ENCODE measurements at regions not wholly inside any gene's neighbourhood (a gene's known extent, or its start where the extent isn't known, plus 50 kb on each side); places are given as distances from the start of the nearest gene placed in this dataset.
"Not testable (repeated sequence)": the region's sequence is repeated elsewhere in the genome, so short reads cannot be mapped to it uniquely, and the experiment has no call there.

DNA sequence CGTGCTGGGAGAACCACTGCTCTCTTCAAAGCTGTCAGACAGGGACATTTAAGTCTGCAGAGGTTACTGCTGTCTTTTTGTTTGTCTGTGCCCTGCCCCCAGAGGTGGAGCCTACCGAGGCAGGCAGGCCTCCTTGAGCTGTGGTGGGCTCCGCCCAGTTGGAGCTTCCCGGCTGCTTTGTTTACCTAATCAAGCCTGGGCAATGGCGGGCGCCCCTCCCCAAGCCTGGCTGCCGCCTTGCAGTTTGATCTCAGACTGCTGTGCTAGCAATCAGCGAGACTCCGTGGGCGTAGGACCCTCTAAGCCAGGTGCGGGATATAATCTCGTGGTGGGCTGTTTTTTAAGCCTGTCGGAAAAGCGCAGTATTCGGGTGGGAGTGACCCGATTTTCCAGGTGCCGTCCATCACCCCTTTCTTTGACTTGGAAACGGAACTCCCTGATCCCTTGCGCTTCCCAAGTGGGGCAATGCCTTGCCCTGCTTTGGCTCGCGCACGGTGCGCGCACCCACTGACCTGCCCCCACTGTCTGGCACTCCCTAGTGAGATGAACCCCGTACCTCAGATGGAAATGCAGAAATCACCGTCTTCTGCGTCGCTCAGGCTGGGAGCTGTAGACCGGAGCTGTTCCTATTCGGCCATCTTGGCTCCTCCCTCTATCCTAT, 617.0 kb downstream of the ADCYAP1 start:
- H3K27me3 ChIP-seq (ENCODE audit: control insufficient read depth, insufficient read depth, low read length); H3K36me3 ChIP-seq (ENCODE audit: control insufficient read depth, insufficient read depth, low read length); H3K4me1 ChIP-seq (ENCODE audit: control insufficient read depth, insufficient read depth, low read length); H3K9me3 ChIP-seq (ENCODE audit: control insufficient read depth, low read length); H3K9ac ChIP-seq (ENCODE audit: low read length); H3K4me3 ChIP-seq (ENCODE audit: low read length): not testable (repeated sequence)

DNA sequence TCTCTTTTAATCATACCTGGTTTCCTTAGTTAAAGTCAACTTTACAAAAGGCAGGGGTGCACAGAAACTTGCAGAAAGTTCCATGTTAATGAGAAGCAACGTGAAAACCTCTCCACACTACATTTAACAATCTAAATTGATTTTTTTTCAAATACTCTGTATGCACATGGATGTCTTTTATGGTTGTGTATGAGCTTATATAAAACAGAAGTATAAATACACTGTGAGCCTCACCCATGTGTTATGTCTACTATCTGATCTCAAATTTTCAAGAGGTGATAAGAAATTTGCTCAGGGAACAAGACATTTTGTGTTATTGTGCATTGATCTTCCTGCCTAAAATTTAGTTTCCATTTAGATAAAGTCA, 617.6 kb downstream of the ADCYAP1 start:
- no peaks in the 10 kb centered on the region for H3K36me3 ChIP-seq (ENCODE audit: control insufficient read depth, insufficient read depth, low read length)
- H3K27me3 ChIP-seq (ENCODE audit: control insufficient read depth, insufficient read depth, low read length): no peaks in the 10 kb centered on the region
- H3K4me1 ChIP-seq (ENCODE audit: control insufficient read depth, insufficient read depth, low read length): no peaks in the 10 kb centered on the region
- no peak overlapping the region for H3K9ac ChIP-seq (ENCODE audit: low read length)
- H3K9me3 ChIP-seq (ENCODE audit: control insufficient read depth, low read length): no peaks in the 10 kb centered on the region
- H3K4me3 ChIP-seq (ENCODE audit: low read length): no peak overlapping the region

DNA sequence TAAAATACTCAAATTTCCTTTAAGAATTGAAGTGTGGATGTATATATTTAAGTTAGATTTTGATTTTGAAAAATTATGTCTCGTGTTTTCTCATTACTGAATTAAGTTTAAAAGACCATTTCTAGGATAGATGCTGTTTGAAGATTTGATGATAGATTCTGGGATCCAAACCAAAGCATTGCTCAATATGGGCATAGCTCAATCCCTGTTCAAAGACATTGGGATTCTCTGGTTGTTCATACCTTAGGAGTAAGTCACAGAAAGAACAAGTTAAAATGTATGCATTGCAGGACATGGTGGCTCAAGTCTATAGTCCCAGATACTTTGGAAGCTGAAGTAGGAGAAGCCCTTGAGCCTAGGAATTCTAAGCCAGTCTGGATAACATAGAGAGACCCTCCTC, 622.3 kb downstream of the ADCYAP1 start:
- Histone ChIP-seq H3K9me3 (ENCODE audit: control insufficient read depth, low read length) (no peaks in the 10 kb centered on the region), H3K4me1 (ENCODE audit: control insufficient read depth, insufficient read depth, low read length) (no peaks in the 10 kb centered on the region), H3K9ac (ENCODE audit: low read length) (no peak overlapping the region), H3K27me3 (ENCODE audit: control insufficient read depth, insufficient read depth, low read length) (no peaks in the 10 kb centered on the region), H3K4me3 (ENCODE audit: low read length) (no peak overlapping the region), H3K36me3 (ENCODE audit: control insufficient read depth, insufficient read depth, low read length) (no peaks in the 10 kb centered on the region)

DNA sequence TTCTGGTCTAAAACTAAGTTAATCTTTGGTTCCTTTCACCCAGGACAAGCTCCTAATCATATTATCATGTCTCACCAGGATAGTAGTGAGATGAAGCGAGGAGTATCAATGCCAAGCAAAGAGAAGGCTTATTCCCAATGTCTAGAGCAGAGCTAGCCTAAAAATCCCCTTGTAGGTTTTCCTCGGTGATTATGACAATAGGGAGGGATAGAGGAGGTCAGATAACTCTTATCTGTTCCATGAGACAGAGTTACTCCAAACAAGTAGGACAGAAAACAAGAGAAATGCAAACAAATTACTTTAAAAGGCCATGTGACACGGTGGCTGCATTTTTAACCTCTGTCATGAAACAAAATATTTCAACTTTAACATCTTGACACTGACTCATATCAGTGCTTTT, 623.1 kb downstream of the ADCYAP1 start:
- H3K36me3 ChIP-seq (ENCODE audit: control insufficient read depth, insufficient read depth, low read length): no peaks in the 10 kb centered on the region
- H3K4me3 ChIP-seq (ENCODE audit: low read length): no peak overlapping the region
- H3K27me3 ChIP-seq (ENCODE audit: control insufficient read depth, insufficient read depth, low read length): no peaks in the 10 kb centered on the region
- H3K9me3 ChIP-seq (ENCODE audit: control insufficient read depth, low read length): no peaks in the 10 kb centered on the region
- H3K9ac ChIP-seq (ENCODE audit: low read length): no peak overlapping the region
- no peaks in the 10 kb centered on the region for H3K4me1 ChIP-seq (ENCODE audit: control insufficient read depth, insufficient read depth, low read length)

DNA sequence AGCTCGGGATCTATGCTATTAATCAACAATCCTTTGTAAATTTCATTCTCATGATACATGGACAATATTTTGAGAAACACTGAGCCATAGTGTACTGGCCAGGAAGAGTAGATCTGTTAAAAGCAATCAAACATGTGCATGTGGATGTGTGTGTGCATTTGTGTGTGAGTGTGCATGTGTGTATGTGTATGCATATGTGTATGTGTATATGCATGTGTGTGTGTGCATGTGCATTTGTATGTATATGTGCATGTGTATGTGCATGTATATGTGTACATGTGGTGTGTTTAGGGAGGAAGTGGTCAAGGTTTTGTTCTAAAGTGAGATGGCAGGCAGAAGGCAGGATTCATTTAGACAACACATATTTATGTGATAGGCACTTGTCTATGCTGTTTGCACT, 623.8 kb downstream of the ADCYAP1 start:
- Histone ChIP-seq H3K4me1 (ENCODE audit: control insufficient read depth, insufficient read depth, low read length) (no peaks in the 10 kb centered on the region), H3K9ac (ENCODE audit: low read length) (no peak overlapping the region), H3K36me3 (ENCODE audit: control insufficient read depth, insufficient read depth, low read length) (no peaks in the 10 kb centered on the region), H3K9me3 (ENCODE audit: control insufficient read depth, low read length) (no peaks in the 10 kb centered on the region), H3K4me3 (ENCODE audit: low read length) (no peak overlapping the region), H3K27me3 (ENCODE audit: control insufficient read depth, insufficient read depth, low read length) (no peaks in the 10 kb centered on the region)

DNA sequence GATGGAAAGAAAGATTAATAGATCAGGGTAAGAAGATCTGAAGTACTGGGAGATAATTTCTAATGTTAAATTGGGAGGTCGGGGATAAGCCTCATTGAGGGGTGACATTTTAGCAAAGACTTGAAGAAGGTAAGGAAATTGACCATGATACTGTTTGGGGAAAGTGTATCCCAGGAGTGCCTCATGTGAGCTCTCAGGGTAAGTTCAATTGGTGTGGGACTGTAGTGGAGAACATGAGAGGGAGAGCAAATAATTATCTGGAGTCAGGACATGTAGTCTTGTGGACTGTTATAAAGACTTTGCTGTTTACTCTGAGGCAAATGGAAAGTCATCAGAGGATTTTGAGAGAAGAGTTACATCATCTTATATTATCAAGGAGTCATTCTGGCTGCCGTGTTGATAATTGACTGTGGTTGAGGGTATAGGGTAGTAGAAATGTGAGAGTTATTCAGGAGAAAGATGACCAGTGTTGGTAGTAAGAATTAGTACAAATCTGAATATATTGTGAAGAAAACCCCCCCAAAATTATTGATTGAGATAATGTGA, 624.4 kb downstream of the ADCYAP1 start:
- H3K36me3 ChIP-seq (ENCODE audit: control insufficient read depth, insufficient read depth, low read length): no peaks in the 10 kb centered on the region
- H3K4me3 ChIP-seq (ENCODE audit: low read length): no peak overlapping the region
- H3K4me1 ChIP-seq (ENCODE audit: control insufficient read depth, insufficient read depth, low read length): no peaks in the 10 kb centered on the region
- H3K9ac ChIP-seq (ENCODE audit: low read length): no peak overlapping the region
- no peaks in the 10 kb centered on the region for H3K27me3 ChIP-seq (ENCODE audit: control insufficient read depth, insufficient read depth, low read length)
- no peaks in the 10 kb centered on the region for H3K9me3 ChIP-seq (ENCODE audit: control insufficient read depth, low read length)

DNA sequence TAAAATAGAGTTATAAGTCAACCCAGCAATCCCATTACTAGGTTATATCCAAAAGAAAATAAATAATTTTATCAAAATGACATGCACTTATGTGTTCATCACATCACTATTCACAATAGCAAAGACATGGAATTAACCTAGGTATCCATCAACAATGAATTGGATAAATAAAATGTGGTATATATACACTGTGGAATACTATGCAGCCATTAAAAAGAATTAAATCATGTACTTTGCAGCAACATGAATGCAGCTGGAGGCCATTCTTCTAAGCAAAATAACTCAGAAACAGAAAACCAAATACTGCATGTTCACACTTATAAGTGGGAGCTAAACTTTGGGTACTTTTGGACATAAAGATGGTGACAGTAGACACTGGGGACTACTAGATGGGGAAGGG, 626.0 kb downstream of the ADCYAP1 start:
- Histone ChIP-seq H3K4me3 (ENCODE audit: low read length) (no peak overlapping the region), H3K9me3 (ENCODE audit: control insufficient read depth, low read length) (no peaks in the 10 kb centered on the region), H3K4me1 (ENCODE audit: control insufficient read depth, insufficient read depth, low read length) (no peaks in the 10 kb centered on the region), H3K9ac (ENCODE audit: low read length) (no peak overlapping the region), H3K27me3 (ENCODE audit: control insufficient read depth, insufficient read depth, low read length) (no peaks in the 10 kb centered on the region), H3K36me3 (ENCODE audit: control insufficient read depth, insufficient read depth, low read length) (no peaks in the 10 kb centered on the region)

DNA sequence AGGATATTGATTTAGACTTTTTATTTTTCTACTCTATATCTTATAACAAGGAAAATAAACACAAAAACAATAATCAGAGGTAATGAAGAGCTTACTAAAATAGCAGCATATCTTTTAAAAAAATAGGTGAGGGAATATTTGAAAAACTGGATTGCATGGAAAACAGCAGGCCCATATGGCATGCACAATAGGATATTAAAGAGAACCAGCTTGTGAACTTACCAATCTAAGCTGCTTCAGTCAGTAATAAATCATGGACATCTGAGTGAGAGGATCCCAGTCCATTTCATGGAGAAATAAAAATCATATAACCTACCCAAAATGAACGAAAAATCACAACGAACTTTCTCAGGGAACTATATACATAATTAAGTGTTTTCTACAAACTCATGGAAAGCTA, 634.6 kb downstream of the ADCYAP1 start:
- no peaks in the 10 kb centered on the region for H3K9me3 ChIP-seq (ENCODE audit: control insufficient read depth, low read length)
- H3K27me3 ChIP-seq (ENCODE audit: control insufficient read depth, insufficient read depth, low read length): no peaks in the 10 kb centered on the region
- H3K36me3 ChIP-seq (ENCODE audit: control insufficient read depth, insufficient read depth, low read length): no peaks in the 10 kb centered on the region
- H3K4me3 ChIP-seq (ENCODE audit: low read length): no peak overlapping the region
- H3K9ac ChIP-seq (ENCODE audit: low read length): no peak overlapping the region
- no peaks in the 10 kb centered on the region for H3K4me1 ChIP-seq (ENCODE audit: control insufficient read depth, insufficient read depth, low read length)

DNA sequence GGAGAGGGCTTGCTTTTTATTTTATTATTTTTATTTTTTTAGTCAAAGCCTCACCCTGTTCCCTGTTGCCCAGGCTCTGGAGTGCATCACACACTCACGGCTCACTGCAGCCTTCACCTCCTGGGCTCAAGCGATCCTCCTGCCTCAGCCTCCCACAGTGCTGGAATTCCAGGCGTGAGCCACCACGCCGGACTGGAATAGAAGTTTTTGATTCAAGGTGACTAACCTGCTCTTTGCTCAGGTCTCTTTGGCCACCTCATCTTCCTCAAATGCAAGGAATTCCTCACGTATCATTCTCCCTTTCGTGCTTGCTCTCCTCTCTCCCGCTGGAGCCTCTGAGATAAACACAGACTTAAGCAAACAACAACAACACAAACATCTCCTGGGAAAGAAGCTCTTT, 636.8 kb downstream of the ADCYAP1 start:
- no peaks in the 10 kb centered on the region for H3K9me3 ChIP-seq (ENCODE audit: control insufficient read depth, low read length)
- H3K27me3 ChIP-seq (ENCODE audit: control insufficient read depth, insufficient read depth, low read length): no peaks in the 10 kb centered on the region
- H3K4me3 ChIP-seq (ENCODE audit: low read length): no peak overlapping the region
- H3K36me3 ChIP-seq (ENCODE audit: control insufficient read depth, insufficient read depth, low read length): no peaks in the 10 kb centered on the region
- no peak overlapping the region for H3K9ac ChIP-seq (ENCODE audit: low read length)
- H3K4me1 ChIP-seq (ENCODE audit: control insufficient read depth, insufficient read depth, low read length): no peaks in the 10 kb centered on the region

DNA sequence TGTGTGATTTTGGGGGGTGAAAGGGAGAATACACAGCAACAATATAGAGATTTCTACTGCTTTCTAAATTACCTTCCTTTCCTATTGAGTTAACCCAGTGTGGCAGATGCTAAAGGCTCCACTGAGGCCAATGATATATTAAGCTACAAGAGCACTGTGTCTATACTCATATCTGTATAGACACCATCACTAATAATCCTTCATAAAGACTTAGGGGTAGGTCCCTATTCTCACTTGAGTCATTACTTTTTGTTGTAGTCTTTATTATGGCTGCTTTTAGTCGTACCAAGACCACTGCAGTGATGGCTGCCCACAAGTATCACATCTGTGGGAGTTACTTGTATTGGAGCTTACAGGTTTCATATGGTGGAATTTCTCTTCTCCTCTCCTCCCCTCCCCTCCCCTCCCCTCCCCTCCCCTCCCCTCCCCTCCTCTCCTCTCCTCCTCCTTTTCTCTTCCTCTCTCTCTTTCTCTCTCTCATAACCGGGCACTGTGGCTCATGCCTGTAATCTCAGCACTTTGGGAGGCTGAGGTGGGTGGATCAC, 637.6 kb downstream of the ADCYAP1 start:
- Histone ChIP-seq H3K9ac (ENCODE audit: low read length) (no peak overlapping the region), H3K4me3 (ENCODE audit: low read length) (no peak overlapping the region), H3K27me3 (ENCODE audit: control insufficient read depth, insufficient read depth, low read length) (no peaks in the 10 kb centered on the region), H3K36me3 (ENCODE audit: control insufficient read depth, insufficient read depth, low read length) (no peaks in the 10 kb centered on the region), H3K4me1 (ENCODE audit: control insufficient read depth, insufficient read depth, low read length) (no peaks in the 10 kb centered on the region), H3K9me3 (ENCODE audit: control insufficient read depth, low read length) (no peaks in the 10 kb centered on the region)

DNA sequence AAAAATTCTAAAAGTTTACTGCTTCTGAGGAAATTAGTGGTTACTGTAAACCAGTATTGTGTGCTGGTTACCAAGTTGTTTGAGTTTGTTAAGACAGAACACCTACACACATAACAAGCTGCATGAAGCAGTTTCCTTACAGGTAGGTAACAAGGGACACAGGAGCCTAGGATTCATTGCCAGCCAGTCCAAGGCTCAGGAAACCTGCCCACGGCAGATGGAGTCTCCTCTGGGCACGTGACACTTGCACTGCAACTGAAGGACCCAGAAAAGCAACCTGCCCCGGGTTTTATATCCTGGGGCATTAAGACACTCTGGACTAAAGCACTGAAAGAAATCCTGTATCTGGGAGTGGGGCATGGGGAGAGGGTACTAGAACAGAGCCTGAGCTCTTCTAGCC, 639.3 kb downstream of the ADCYAP1 start:
- no peaks in the 10 kb centered on the region for H3K4me1 ChIP-seq (ENCODE audit: control insufficient read depth, insufficient read depth, low read length)
- H3K9ac ChIP-seq (ENCODE audit: low read length): no peak overlapping the region
- no peak overlapping the region for H3K4me3 ChIP-seq (ENCODE audit: low read length)
- no peaks in the 10 kb centered on the region for H3K9me3 ChIP-seq (ENCODE audit: control insufficient read depth, low read length)
- H3K36me3 ChIP-seq (ENCODE audit: control insufficient read depth, insufficient read depth, low read length): no peaks in the 10 kb centered on the region
- no peaks in the 10 kb centered on the region for H3K27me3 ChIP-seq (ENCODE audit: control insufficient read depth, insufficient read depth, low read length)

DNA sequence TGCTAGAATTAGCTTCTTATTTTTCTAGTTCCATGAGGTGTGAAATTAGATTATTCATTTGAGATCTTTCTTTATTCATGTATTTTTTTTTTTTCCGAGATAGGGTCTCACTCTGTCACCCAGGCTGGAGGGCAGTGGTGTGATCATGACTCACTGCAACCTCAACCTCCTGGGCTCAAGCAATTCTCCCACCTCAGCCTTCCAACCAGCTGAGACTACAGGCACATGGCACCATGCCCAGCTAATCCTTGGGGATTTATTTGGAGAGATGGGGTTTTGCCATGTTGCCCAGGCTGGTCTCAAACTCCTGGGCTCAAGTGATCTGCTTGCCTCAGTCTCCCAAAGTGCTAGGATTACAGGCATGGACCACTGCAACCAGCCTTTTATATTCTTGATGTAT, 653.0 kb downstream of the ADCYAP1 start:
- H3K4me1 ChIP-seq (ENCODE audit: control insufficient read depth, insufficient read depth, low read length); H3K36me3 ChIP-seq (ENCODE audit: control insufficient read depth, insufficient read depth, low read length); H3K4me3 ChIP-seq (ENCODE audit: low read length); H3K27me3 ChIP-seq (ENCODE audit: control insufficient read depth, insufficient read depth, low read length); H3K9me3 ChIP-seq (ENCODE audit: control insufficient read depth, low read length); H3K9ac ChIP-seq (ENCODE audit: low read length): not testable (repeated sequence)

DNA sequence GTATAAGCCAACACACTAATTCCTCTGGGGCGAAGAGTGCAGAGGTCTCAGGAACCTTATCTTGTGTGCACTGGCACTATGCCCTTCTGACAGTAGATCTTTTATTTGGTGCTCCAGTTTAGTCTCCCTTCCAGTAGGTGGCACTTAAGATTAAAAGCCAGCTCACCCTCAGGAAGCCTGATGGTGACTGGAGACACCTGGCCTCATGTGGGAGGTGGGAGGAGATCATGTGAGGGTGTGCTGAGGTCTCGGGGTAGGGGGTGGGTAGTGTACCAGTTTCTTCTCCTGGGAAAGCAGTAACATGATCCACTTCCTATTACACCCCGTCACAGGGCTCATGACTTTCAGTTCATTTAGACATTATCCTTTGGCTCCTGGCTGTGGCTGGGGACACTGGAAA, 654.9 kb downstream of the ADCYAP1 start:
- Histone ChIP-seq H3K4me3 (ENCODE audit: low read length) (no peak overlapping the region), H3K27me3 (ENCODE audit: control insufficient read depth, insufficient read depth, low read length) (no peaks in the 10 kb centered on the region), H3K36me3 (ENCODE audit: control insufficient read depth, insufficient read depth, low read length) (no peaks in the 10 kb centered on the region), H3K9me3 (ENCODE audit: control insufficient read depth, low read length) (no peaks in the 10 kb centered on the region), H3K4me1 (ENCODE audit: control insufficient read depth, insufficient read depth, low read length) (no peaks in the 10 kb centered on the region), H3K9ac (ENCODE audit: low read length) (no peak overlapping the region)
